SHP77 (cell line): ENCODE measurements at regions not wholly inside any gene's neighbourhood (a gene's known extent, or its start where the extent isn't known, plus 50 kb on each side); places are given as distances from the start of the nearest gene placed in this dataset.
"Not testable (repeated sequence)": the region's sequence is repeated elsewhere in the genome, so short reads cannot be mapped to it uniquely, and the experiment has no call there.

Experiments
- DNase-seq, 2 experiments: peaks; one replicate each; lab custom pipeline; 2025; lab: John Stamatoyannopoulos, UW

- DNase-seq, result no peak
These were observed 79.0 kb upstream of the LYZL1 start for GRCh38 chr10:29209830-29210229.

GRCh38 chr10:29210266-29210868 is 78.5 kb upstream of the LYZL1 start:
- no peak for DNase-seq

- DNase-seq, result no peak
These were observed 76.3 kb upstream of the LYZL1 start for GRCh38 chr10:29212597-29212996.

GRCh38 chr10:29214551-29214950 is 74.3 kb upstream of the LYZL1 start:
- no peak for DNase-seq

- DNase-seq, result no peak
These were observed 71.6 kb upstream of the LYZL1 start for GRCh38 chr10:29217292-29217738.

- DNase-seq, result no peak
These were observed 65.5 kb upstream of the LYZL1 start for GRCh38 chr10:29223326-29223725.

- no peak for DNase-seq
These were observed 64.2 kb upstream of the LYZL1 start for GRCh38 chr10:29224631-29225030.

- no peak for DNase-seq
These were observed 61.7 kb upstream of the LYZL1 start for GRCh38 chr10:29227201-29227600.

GRCh38 chr10:29228562-29228961 is 60.3 kb upstream of the LYZL1 start:
- DNase-seq, result no peak

GRCh38 chr10:29229258-29229705 is 59.6 kb upstream of the LYZL1 start:
- DNase-seq, result no peak

GRCh38 chr10:29236910-29237309 is 52.0 kb upstream of the LYZL1 start:
- DNase-seq, result not testable (repeated sequence)

- no peak for DNase-seq
These were observed 51.1 kb upstream of the LYZL1 start for GRCh38 chr10:29237786-29238185.

- no peak for DNase-seq
These were observed 50.2 kb upstream of the LYZL1 start for GRCh38 chr10:29238523-29239135.
